NT2/D1 (cell line): ENCODE measurements at regions not wholly inside any gene's neighbourhood (a gene's known extent, or its start where the extent isn't known, plus 50 kb on each side); places are given as distances from the start of the nearest gene placed in this dataset.

ENCODE experiments used
- DNase-seq: peaks from one replicate; pipeline ENCODE4 v3.0.0-alpha.2; 2011; ENCODE audit warnings: low read depth, low spot score
- H3K27me3 ChIP-seq: 2 replicates; pipeline ENCODE4 v1.6.0; 2011; ENCODE audit warnings: mild to moderate bottlenecking; ENCODE audit not compliant: insufficient read length, insufficient read depth
- H3K36me3 ChIP-seq: 2 replicates; pipeline ENCODE4 v1.6.1; 2011; ENCODE audit warnings: mild to moderate bottlenecking, low read length, mixed read lengths; ENCODE audit not compliant: insufficient read depth, insufficient read length
- H3K4me1 ChIP-seq: 2 replicates; pipeline ENCODE4 v1.5.1; 2011; ENCODE audit not compliant: insufficient read depth, insufficient read length
- H3K4me3 ChIP-seq: 2 replicates; pipeline ENCODE4 v1.5.1; 2011; ENCODE audit warnings: low read depth; ENCODE audit not compliant: insufficient read length
- H3K9ac ChIP-seq: 2 replicates; pipeline ENCODE4 v1.6.0; 2011; ENCODE audit warnings: low read depth; ENCODE audit not compliant: insufficient read length
- H3K9me3 ChIP-seq: 2 replicates; pipeline ENCODE4 v1.5.1; 2011; ENCODE audit warnings: mild to moderate bottlenecking, low read length; ENCODE audit not compliant: insufficient read depth
- SUZ12 ChIP-seq: IDR thresholded peaks from 2 replicates; pipeline ENCODE4 v1.6.1; 2011; ENCODE audit not compliant: insufficient read length, insufficient read depth; ENCODE audit errors: extremely low read depth
- YY1 ChIP-seq: IDR thresholded peaks from 2 replicates; pipeline ENCODE4 v1.6.1; 2011; ENCODE audit not compliant: insufficient read length, insufficient read depth
- ZNF274 ChIP-seq: IDR thresholded peaks from 2 replicates; pipeline ENCODE4 v1.6.1; 2011; ENCODE audit warnings: mild to moderate bottlenecking, low read depth, low read length

- Histone ChIP-seq H3K27me3 (no peaks in the 10 kb centered on the region), H3K36me3 (no peaks in the 10 kb centered on the region), H3K9ac (no peak overlapping the region), H3K4me3 (no peak overlapping the region), H3K4me1 (no peaks in the 10 kb centered on the region), H3K9me3 (no peaks in the 10 kb centered on the region)
- no peak for TF ChIP-seq ZNF274
- TF ChIP-seq SUZ12 = no peak
- TF ChIP-seq YY1 = no peak
- DNase-seq = no peak
These were observed 399.9 kb upstream of the IGFBP3 start for GRCh38 chr7:46320956-46321355.

- H3K9me3 ChIP-seq = no peaks in the 10 kb centered on the region
- no peaks in the 10 kb centered on the region for H3K4me1 ChIP-seq
- no peaks in the 10 kb centered on the region for H3K27me3 ChIP-seq
- H3K36me3 ChIP-seq = no peaks in the 10 kb centered on the region
- no peak overlapping the region for H3K9ac ChIP-seq
- TF ChIP-seq YY1 (no peak), SUZ12 (no peak), ZNF274 (no peak)
- no peak overlapping the region for H3K4me3 ChIP-seq
- DNase-seq = no peak
These were observed 398.8 kb upstream of the IGFBP3 start for GRCh38 chr7:46319841-46320240.

- Histone ChIP-seq H3K4me1 (no peaks in the 10 kb centered on the region), H3K9ac (no peak overlapping the region), H3K9me3 (no peaks in the 10 kb centered on the region), H3K36me3 (no peaks in the 10 kb centered on the region), H3K27me3 (no peaks in the 10 kb centered on the region), H3K4me3 (no peak overlapping the region)
- TF ChIP-seq YY1 = no peak
- no peak for TF ChIP-seq ZNF274
- no peak for TF ChIP-seq SUZ12
- DNase-seq = no peak
These were observed 397.2 kb upstream of the IGFBP3 start for GRCh38 chr7:46318276-46318675.

DNA sequence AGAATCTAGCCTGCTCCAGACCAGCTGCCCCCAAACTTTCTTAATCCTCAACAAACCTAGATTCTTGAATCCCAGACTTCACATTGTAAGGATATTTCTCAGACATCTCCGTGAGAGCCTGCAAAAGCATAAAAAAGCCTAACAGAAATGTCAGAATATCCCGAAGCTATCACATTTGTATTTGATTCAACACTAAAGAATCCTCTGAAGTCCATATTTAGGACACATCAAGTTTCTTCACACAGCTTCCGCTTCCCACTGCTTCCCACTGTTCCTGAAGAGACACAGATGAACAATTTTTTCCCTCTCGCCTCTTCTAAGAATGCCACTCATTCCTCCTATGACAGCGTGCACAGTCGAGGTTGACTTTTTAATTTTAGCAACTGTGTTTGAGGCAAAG lies 396.2 kb upstream of the IGFBP3 start:
- H3K27me3 ChIP-seq = no peaks in the 10 kb centered on the region
- no peak overlapping the region for H3K4me3 ChIP-seq
- no peak for DNase-seq
- no peak for TF ChIP-seq YY1
- no peak for TF ChIP-seq SUZ12
- no peak for TF ChIP-seq ZNF274
- no peaks in the 10 kb centered on the region for H3K4me1 ChIP-seq
- no peaks in the 10 kb centered on the region for H3K36me3 ChIP-seq
- no peak overlapping the region for H3K9ac ChIP-seq
- H3K9me3 ChIP-seq = no peaks in the 10 kb centered on the region

DNA sequence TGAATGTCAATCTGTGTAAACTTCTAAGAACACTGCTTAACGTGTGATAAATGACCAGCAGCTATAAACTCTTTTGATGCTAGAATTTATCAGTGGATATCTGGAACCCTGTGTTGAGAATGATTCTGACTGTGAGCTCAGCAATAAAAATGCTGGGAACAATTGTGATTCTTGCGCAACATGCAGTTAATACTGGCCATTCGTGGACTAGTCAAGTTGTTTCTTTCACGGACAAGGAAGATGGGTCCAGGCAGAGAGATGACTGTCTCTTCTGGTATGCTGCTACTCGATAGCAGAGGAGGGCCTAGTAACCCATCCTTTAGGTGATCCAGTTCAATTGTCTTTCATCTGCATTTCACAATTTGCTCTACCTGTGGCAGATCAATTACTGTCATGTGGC lies 394.8 kb upstream of the IGFBP3 start:
- no peak for DNase-seq
- Histone ChIP-seq H3K27me3 (no peaks in the 10 kb centered on the region), H3K9ac (no peak overlapping the region), H3K36me3 (no peaks in the 10 kb centered on the region), H3K4me3 (no peak overlapping the region), H3K9me3 (no peaks in the 10 kb centered on the region), H3K4me1 (no peaks in the 10 kb centered on the region)
- TF ChIP-seq YY1 = no peak
- no peak for TF ChIP-seq SUZ12

GRCh38 chr7:46301677-46302076 lies 380.6 kb upstream of the IGFBP3 start:
- H3K9me3 ChIP-seq = peaks cover 15% of the 10 kb centered on the region
- no peak for DNase-seq
- no peak overlapping the region for H3K9ac ChIP-seq
- no peaks in the 10 kb centered on the region for H3K36me3 ChIP-seq
- H3K27me3 ChIP-seq = no peaks in the 10 kb centered on the region
- H3K4me1 ChIP-seq = no peaks in the 10 kb centered on the region
- no peak for TF ChIP-seq SUZ12
- TF ChIP-seq ZNF274 = no peak
- TF ChIP-seq YY1 = no peak
- H3K4me3 ChIP-seq = no peak overlapping the region

- TF ChIP-seq ZNF274 = no peak
- TF ChIP-seq YY1 = no peak
- TF ChIP-seq SUZ12 = no peak
These were observed 376.4 kb upstream of the IGFBP3 start for GRCh38 chr7:46297515-46297914.

DNA sequence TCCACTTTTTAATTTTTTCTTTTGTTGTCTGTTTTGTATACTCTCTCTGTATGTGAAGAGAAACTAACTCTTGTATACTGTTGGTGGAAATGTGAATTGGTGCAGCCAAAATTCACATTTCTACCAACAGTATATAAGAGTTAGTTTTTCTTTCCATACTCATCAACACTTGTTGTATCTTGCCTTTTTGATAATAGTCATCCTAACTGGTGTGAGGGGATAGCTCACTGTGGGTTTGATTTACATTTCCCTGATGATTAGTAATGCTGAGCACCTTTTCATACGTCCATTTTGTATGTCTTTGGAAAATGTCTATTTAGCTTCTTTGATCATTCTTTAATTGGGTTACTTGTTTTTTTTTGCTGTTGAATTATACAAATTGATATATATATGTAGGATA lies 375.5 kb upstream of the IGFBP3 start:
- TF ChIP-seq SUZ12 (no peak), YY1 (no peak), ZNF274 (no peak)
- Histone ChIP-seq H3K27me3 (no peaks in the 10 kb centered on the region), H3K4me1 (no peaks in the 10 kb centered on the region), H3K4me3 (no peak overlapping the region), H3K9ac (no peak overlapping the region), H3K9me3 (peaks cover 15% of the 10 kb centered on the region), H3K36me3 (no peaks in the 10 kb centered on the region)
- DNase-seq = no peak

More at GRCh38 chr7:46297515-46297914, 376.4 kb upstream of the IGFBP3 start:
- Histone ChIP-seq H3K4me3 (no peak overlapping the region), H3K4me1 (no peaks in the 10 kb centered on the region), H3K27me3 (no peaks in the 10 kb centered on the region), H3K36me3 (no peaks in the 10 kb centered on the region), H3K9ac (no peak overlapping the region), H3K9me3 (peaks cover 15% of the 10 kb centered on the region)
- DNase-seq = no peak
